Left lung (tissue), 4 donors: ENCODE measurements at regions not wholly inside any gene's neighbourhood (a gene's known extent, or its start where the extent isn't known, plus 50 kb on each side); places are given as distances from the start of the nearest gene placed in this dataset.
A peak's percentile ranks its signal among the peaks of the same experiment; 100 is the strongest.

Source experiments
- ATAC-seq: fragments of 200-7000 bp; cut with Tn5 transposase; one replicate; pipeline ENCODE4 v1.9.1; 2020; ENCODE audit warnings: moderate library complexity
- DNase-seq, 4 donors: peaks; one replicate each; pipeline ENCODE4 v3.0.0-alpha.2; 2013 to 2020
- H3K27ac ChIP-seq, 2 donors: fragments of 200-600 bp; sonication (generic) in 1 of 2; one replicate each; pipeline versions ENCODE4 v1.5.0 to v1.8.0; 2020 to 2021
- H3K27me3 ChIP-seq, 2 donors: fragments of 200-600 bp; sonication (generic) in 1 of 2; one replicate each; pipeline versions ENCODE4 v1.5.0 to v1.8.0; 2020 to 2021
- H3K36me3 ChIP-seq, 2 donors: fragments of 200-600 bp; sonication (generic) in 1 of 2; one replicate each; pipeline versions ENCODE4 v1.5.0 to v1.8.0; 2020 to 2021
- H3K4me1 ChIP-seq, 2 donors: fragments of 200-600 bp; one replicate each; pipeline ENCODE4 v1.8.0; 2021
- H3K4me3 ChIP-seq, 2 donors: fragments of 200-600 bp; sonication (generic) in 1 of 2; one replicate each; pipeline versions ENCODE4 v1.5.0 to v1.8.0; 2020 to 2021; ENCODE audit warnings: mild to moderate bottlenecking in 1 of 2
- H3K9me3 ChIP-seq, 2 donors: fragments of 200-600 bp; sonication (generic) in 1 of 2; one replicate each; pipeline versions ENCODE4 v1.5.0 to v1.8.0; 2020 to 2021
- intact Hi-C, 2 donors: fragments of 100-400 bp; cut with DNase I; formaldehyde crosslinking; loops; one replicate each; pipeline versions ENCODE4 v1.11.2 to v1.14.2; 2022
- TF ChIP-seq, protein P1 (sequence below), 2 donors: fragments of 200-600 bp; sonication (generic) in 1 of 2; IDR thresholded peaks; one replicate each; pipeline versions ENCODE4 v1.5.0 to v1.8.0; 2021; ENCODE audit warnings: antibody characterized with exemption in 2 of 2
- donor health status: DM: no; HTN: yes; CAD: no.
- donor health status: DM: no; HTN: no; CAD: no.

DNA sequence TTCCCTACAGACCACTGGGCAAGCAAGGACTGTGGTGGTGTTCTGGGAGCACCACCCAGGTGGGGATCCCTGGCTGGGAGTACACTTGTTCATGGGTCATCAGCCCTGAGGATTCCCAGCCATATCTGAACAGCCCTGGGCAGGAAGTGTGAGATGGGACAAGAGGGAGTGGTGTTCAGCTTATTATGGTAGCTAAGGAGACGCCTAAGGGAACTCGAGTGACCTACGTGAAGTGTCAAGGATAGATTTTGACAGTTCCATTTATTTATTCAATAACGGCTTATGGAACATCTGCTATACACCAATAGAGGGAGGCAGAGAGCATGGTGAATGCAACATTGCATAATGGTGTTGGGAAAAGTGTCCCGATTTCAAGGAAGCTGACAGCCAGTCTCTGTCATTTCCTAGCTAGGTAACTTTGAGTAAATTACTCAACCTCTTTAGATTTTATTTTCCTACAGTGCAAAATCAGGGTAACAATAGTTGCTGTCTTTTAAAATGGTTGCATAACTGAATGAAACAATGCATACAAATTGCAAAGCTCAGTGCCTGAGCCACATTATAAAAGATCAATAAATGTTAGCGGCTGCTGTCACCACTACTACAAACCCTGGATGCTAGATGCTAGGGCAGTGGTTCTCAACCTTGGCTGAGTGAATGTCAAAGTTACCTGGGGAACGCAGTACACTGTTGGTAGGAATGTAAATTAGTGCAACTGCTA lies 534.1 kb downstream of the GRIN2A start:
- no peaks in the 10 kb centered on the region for H3K4me1 ChIP-seq
- no peak overlapping the region for H3K4me3 ChIP-seq
- DNase-seq (peak in 2 of 4 donors; percentile 3 to 7), ATAC-seq (peak; percentile 78)
- H3K36me3 ChIP-seq = no peaks in the 10 kb centered on the region
- intact Hi-C loops = no loop called here
- H3K27me3 ChIP-seq = no peaks in the 10 kb centered on the region
- TF ChIP-seq, protein P1, sequence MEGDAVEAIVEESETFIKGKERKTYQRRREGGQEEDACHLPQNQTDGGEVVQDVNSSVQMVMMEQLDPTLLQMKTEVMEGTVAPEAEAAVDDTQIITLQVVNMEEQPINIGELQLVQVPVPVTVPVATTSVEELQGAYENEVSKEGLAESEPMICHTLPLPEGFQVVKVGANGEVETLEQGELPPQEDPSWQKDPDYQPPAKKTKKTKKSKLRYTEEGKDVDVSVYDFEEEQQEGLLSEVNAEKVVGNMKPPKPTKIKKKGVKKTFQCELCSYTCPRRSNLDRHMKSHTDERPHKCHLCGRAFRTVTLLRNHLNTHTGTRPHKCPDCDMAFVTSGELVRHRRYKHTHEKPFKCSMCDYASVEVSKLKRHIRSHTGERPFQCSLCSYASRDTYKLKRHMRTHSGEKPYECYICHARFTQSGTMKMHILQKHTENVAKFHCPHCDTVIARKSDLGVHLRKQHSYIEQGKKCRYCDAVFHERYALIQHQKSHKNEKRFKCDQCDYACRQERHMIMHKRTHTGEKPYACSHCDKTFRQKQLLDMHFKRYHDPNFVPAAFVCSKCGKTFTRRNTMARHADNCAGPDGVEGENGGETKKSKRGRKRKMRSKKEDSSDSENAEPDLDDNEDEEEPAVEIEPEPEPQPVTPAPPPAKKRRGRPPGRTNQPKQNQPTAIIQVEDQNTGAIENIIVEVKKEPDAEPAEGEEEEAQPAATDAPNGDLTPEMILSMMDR (IDR thresholded peaks at IDR 0.05) = peak; percentile 49 to 62
- H3K27ac ChIP-seq = no peak overlapping the region
- H3K9me3 ChIP-seq = no peaks in the 10 kb centered on the region

DNA sequence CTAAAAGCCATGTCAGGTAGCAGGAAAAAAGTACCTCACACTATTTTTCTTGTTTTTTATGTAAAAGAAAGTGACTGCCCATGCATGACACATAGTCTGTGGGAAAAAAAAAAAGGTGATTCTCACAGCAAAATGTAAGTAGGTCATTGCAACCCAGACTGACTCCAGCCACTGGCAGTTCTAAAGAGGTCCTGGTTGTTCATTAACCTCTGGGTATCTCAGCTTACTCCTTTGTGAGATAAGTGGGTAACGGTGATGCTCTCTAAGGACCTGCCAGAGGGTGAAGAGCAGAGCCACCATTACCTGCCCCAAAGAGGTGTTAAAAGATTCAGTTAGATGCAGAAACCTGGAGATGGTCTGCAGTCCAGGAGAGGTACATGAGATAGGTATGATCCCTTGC lies 531.9 kb downstream of the GRIN2A start:
- no peak for ATAC-seq
- TF ChIP-seq, protein P1 (IDR thresholded peaks at IDR 0.05) = no peak
- H3K9me3 ChIP-seq = no peaks in the 10 kb centered on the region
- no peaks in the 10 kb centered on the region for H3K4me1 ChIP-seq
- no peaks in the 10 kb centered on the region for H3K27me3 ChIP-seq
- no peaks in the 10 kb centered on the region for H3K36me3 ChIP-seq
- intact Hi-C loops = no loop called here
- no peak overlapping the region for H3K4me3 ChIP-seq
- DNase-seq = no peak
- no peak overlapping the region for H3K27ac ChIP-seq

DNA sequence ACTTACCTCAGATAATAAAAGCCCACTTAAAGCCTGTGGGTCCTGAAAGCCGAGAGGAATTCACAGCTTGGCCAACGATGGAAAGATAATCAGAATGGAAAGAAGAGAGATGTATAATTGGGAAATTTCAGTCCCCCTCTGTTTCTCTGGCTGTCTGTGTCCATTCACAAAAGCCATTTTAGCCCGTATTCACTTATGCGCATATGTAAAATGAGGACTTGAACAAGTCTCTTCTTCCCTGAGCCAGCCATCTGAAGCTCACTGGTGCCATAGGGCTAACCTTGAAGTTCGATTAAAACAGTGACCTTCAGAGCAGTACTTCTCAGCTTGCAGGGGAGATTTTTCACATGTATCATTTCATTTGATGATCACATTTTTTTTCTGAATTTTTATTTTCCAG lies 527.2 kb downstream of the GRIN2A start:
- DNase-seq (no peak), ATAC-seq (no peak)
- intact Hi-C loops = no loop called here
- Histone ChIP-seq H3K27me3 (no peaks in the 10 kb centered on the region), H3K4me3 (no peak overlapping the region), H3K9me3 (no peaks in the 10 kb centered on the region), H3K4me1 (no peaks in the 10 kb centered on the region), H3K27ac (no peak overlapping the region), H3K36me3 (no peaks in the 10 kb centered on the region)
- TF ChIP-seq, protein P1 (IDR thresholded peaks at IDR 0.05) = no peak

DNA sequence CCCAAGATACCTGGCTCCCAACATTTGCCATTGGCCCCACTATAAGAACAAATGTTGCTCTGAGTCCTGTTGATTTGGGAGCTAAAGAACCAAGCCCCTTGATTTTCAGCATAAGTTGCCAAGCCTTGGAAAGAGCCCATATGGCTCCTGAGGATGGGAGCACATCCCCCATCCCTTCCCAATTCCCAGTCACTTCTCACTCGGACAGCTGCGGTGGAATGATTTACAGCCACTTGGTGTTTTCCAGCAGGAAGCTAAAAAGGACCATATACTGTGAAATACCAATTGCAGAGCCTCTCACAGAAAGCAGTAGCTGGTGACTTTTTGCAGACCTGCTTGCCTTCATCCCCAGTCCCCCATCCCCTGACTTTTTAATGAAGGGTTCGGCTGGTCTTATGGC lies 524.6 kb downstream of the GRIN2A start:
- TF ChIP-seq, protein P1 (IDR thresholded peaks at IDR 0.05) = no peak
- DNase-seq (no peak), ATAC-seq (no peak)
- no peaks in the 10 kb centered on the region for H3K27me3 ChIP-seq
- H3K4me3 ChIP-seq = no peak overlapping the region
- no peaks in the 10 kb centered on the region for H3K9me3 ChIP-seq
- no peaks in the 10 kb centered on the region for H3K36me3 ChIP-seq
- intact Hi-C loops = no loop called here
- no peak overlapping the region for H3K27ac ChIP-seq
- H3K4me1 ChIP-seq = no peaks in the 10 kb centered on the region

DNA sequence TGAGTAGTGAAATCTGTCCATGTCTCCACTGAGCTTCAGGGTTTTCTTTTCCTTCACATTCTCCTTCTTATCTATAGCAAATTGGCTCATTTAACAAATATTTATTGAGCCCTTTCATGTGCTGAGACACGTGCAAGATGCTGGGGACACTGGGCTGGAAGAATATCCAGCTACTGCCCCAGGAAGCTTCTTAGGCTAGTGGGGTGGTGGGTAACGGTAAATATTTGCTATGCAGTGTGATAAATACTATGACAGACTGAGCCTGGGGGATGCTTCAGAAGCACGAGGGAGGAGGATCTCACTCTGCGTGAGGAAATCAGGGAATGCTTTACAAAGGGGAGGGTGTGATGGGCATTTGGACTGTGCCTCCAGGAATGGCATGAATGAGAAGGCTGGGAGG lies 524.1 kb downstream of the GRIN2A start:
- TF ChIP-seq, protein P1 (IDR thresholded peaks at IDR 0.05) = no peak
- intact Hi-C loops = no loop called here
- Histone ChIP-seq H3K4me3 (no peak overlapping the region), H3K27me3 (no peaks in the 10 kb centered on the region), H3K27ac (no peak overlapping the region), H3K36me3 (no peaks in the 10 kb centered on the region), H3K4me1 (no peaks in the 10 kb centered on the region), H3K9me3 (no peaks in the 10 kb centered on the region)
- no peak for ATAC-seq
- DNase-seq = no peak
